ENCODE measurements at regions not wholly inside any gene's neighbourhood (a gene's known extent, or its start where the extent isn't known, plus 50 kb on each side); places are given as distances from the start of the nearest gene placed in this dataset.
A peak's percentile ranks its signal among the peaks of the same experiment; 100 is the strongest.

DNA sequence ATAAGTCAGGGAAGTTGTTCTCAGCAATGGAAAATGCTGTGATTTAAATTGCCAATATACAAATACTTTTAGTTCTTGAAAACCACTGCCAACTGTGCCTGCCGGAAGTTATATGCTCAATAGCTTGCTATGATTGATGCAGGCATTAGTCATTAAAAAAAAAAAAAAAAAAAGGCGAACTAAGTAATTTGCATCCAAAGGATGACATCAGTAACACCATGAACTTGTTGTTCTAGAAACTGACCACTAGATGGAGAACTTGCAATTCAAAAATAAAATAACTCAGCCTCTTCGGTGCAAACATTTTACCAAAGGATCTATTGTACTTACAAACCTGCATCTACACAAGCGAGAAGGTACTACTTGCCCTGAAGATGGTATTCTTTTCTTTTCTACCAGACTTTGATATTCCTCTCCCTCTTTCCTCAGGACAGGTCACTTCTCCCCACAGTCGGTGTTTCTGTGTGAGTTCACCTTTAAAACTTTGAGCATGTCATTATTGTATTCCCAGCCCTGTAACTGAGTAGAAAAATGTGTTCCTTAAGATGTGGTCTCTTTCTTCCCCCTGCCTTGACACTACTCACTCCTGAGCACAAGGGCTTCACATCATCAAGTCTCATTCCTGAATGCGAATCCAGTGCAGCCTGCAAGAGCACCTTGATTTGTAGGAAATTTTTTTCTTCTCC is 115.0 kb upstream of the VEPH1 start:
- Histone ChIP-seq H3K4ac (replicated peaks; ENCODE audit: insufficient read length, low read depth, low read length) (no peak overlapping the region), H2BK120ac (replicated peaks; ENCODE audit: low read depth, low read length) (no peak overlapping the region), H3K4me1 (replicated peaks in 1 of 4; ENCODE audit: control insufficient read depth in 3 of 4, insufficient read depth in 4 of 4, low read length in 3 of 4) (no peaks in the 10 kb centered on the region; a peak in 1 of 7 replicates), H3K79me1 (ENCODE audit: low read depth, low read length) (no peaks in the 10 kb centered on the region), H3K23me2 (ENCODE audit: low read depth, low read length) (no peaks in the 10 kb centered on the region), H3K14ac (ENCODE audit: insufficient read length) (no peak overlapping the region), H2AK5ac (ENCODE audit: low read depth, low read length) (no peak overlapping the region), H2BK12ac (ENCODE audit: low read depth, low read length) (no peak overlapping the region), H3K36me3 (ENCODE audit: control insufficient read depth in 2 of 4, insufficient read depth in 4 of 4, low read length in 3 of 4) (no peaks in the 10 kb centered on the region), H3K27ac (ENCODE audit: low read depth, low read length) (no peak overlapping the region), H4K8ac (ENCODE audit: extremely low read depth, insufficient read depth, low read length) (no peak overlapping the region), H2AFZ (ENCODE audit: low read length) (peak overlapping the region; percentile 91), H4K20me1 (replicated peaks in 1 of 2; ENCODE audit: control insufficient read depth in 1 of 2, insufficient read depth in 2 of 2, low read length in 2 of 2) (no peaks in the 10 kb centered on the region), H3K9me3 (ENCODE audit: insufficient read depth in 2 of 2, low read depth in 1 of 2, low read length in 1 of 2) (no peaks in the 10 kb centered on the region), H3K4me2 (ENCODE audit: insufficient read depth in 1 of 2, low read depth in 2 of 2, low read length in 2 of 2) (no peak overlapping the region; a peak in 1 of 4 replicates), H2BK15ac (ENCODE audit: low read length) (no peak overlapping the region), H2BK5ac (ENCODE audit: low read depth, low read length) (no peak overlapping the region), H3K27me3 (replicated peaks in 1 of 4; ENCODE audit: control insufficient read depth in 3 of 4, extremely low read depth in 1 of 4, insufficient read depth in 3 of 4, low read length in 3 of 4) (no peaks in the 10 kb centered on the region; a peak in 1 of 7 replicates), H3K9ac (replicated peaks in 1 of 4; ENCODE audit: extremely low read depth in 1 of 4, low read depth in 3 of 4, low read length in 3 of 4) (no peak overlapping the region; a peak in 1 of 7 replicates), H4K91ac (replicated peaks; ENCODE audit: insufficient read length, low read length) (no peak overlapping the region), H3K18ac (ENCODE audit: extremely low read depth, low read length) (no peak overlapping the region), H3K79me2 (ENCODE audit: control insufficient read depth in 1 of 2, insufficient read depth in 2 of 2, low read length in 2 of 2) (no peaks in the 10 kb centered on the region), H4K5ac (ENCODE audit: insufficient read length, low read depth, low read length) (no peak overlapping the region), H3K23ac (ENCODE audit: insufficient read length) (no peak overlapping the region), H3K56ac (replicated peaks; ENCODE audit: insufficient read length, low read depth, low read length) (no peak overlapping the region), H2BK20ac (ENCODE audit: low read length) (no peak overlapping the region), H3K4me3 (ENCODE audit: extremely low read depth in 1 of 4, insufficient read depth in 2 of 4, low read depth in 3 of 4, low read length in 4 of 4) (no peak overlapping the region; a peak in 1 of 8 replicates)
- FAIRE-seq, result peak; percentile 50
- CTCF ChIA-PET (ENCODE audit: partially characterized antibody), result interaction anchor here (0.6 to 3.9 kb wide), 8 partner anchors 9 to 235 kb away, joined by 3 to 31 read pairs (median 4); no protein-coding TSS in a partner anchor
- DNase-seq (ENCODE audit: low read depth in 1 of 2, low spot score in 2 of 2), result no peak
- POLR2A ChIA-PET (ENCODE audit: partially characterized antibody), result no interaction called here
- 33% methylated on average over 6 of the region's 6 CpGs; no CpG with 5 or more reads in 1 of the 2 experiments for WGBS, 2 experiments (ENCODE audit: extremely low coverage in 1 of 2, insufficient coverage in 1 of 2, insufficient read length in 1 of 2, insufficient replicate concordance in 2 of 2, low coverage in 1 of 2, low lambda C conversion rate in 2 of 2, missing lambda C conversion rate in 1 of 2)
- no peak for TF ChIP-seq CBX8 (IDR thresholded peaks at IDR 0.05; ENCODE audit: borderline replicate concordance, low read depth, low read length)
- TF ChIP-seq JUND (IDR thresholded peaks at IDR 0.05; ENCODE audit: low read length), result peak; percentile 67; the same call in 1 of the 2 replicates
- TF ChIP-seq, protein P1, sequence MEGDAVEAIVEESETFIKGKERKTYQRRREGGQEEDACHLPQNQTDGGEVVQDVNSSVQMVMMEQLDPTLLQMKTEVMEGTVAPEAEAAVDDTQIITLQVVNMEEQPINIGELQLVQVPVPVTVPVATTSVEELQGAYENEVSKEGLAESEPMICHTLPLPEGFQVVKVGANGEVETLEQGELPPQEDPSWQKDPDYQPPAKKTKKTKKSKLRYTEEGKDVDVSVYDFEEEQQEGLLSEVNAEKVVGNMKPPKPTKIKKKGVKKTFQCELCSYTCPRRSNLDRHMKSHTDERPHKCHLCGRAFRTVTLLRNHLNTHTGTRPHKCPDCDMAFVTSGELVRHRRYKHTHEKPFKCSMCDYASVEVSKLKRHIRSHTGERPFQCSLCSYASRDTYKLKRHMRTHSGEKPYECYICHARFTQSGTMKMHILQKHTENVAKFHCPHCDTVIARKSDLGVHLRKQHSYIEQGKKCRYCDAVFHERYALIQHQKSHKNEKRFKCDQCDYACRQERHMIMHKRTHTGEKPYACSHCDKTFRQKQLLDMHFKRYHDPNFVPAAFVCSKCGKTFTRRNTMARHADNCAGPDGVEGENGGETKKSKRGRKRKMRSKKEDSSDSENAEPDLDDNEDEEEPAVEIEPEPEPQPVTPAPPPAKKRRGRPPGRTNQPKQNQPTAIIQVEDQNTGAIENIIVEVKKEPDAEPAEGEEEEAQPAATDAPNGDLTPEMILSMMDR (IDR thresholded peaks at IDR 0.05; ENCODE audit: control extremely low read depth in 1 of 3, insufficient read depth in 1 of 3, low read depth in 1 of 3, low read length in 3 of 3), result peak in 2 of 3 experiments; percentile 29 to 48; a peak in 2 of 4 replicates
- peak; percentile 96 for TF ChIP-seq ATF2 (IDR thresholded peaks at IDR 0.05; ENCODE audit: low read length)
- 0 out of 2 replicates have a peak, but pooled peaks have one; percentile 76 for TF ChIP-seq JUN (IDR thresholded peaks at IDR 0.05; ENCODE audit: low read depth, low read length)
- TF ChIP-seq SUZ12 (IDR thresholded peaks at IDR 0.05; ENCODE audit: low read length), result no peak
- TF ChIP-seq TEAD4 (IDR thresholded peaks at IDR 0.05; ENCODE audit: low read depth, low read length), result no peak
- TF ChIP-seq PHF8 (conservative IDR thresholded peaks at IDR 0.05; ENCODE audit: low read depth, low read length), result no peak
